ENCODE measurements at regions not wholly inside any gene's neighbourhood (a gene's known extent, or its start where the extent isn't known, plus 50 kb on each side); places are given as distances from the start of the nearest gene placed in this dataset.

DNA sequence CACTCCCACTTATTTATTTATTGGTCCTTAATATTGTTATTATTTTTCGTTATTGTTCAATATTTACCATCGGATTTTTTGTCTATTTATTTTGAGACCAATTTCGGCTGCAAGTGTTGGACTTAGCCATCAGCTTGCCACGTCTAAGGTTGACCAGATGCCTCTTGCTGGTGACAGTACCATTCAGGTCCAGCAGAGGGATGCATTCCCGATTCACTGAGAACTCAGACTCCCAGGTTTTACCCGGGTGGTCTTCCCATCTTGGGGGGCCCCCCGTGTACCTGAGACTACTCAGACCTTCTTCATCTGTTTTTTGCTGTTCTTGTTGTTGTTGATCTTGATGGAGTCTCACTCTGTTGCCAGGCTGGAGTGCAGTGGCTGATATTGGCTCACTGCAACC is 1435.2 kb downstream of the UQCRFS1 start:
- ATAC-seq (no peak), DNase-seq (ENCODE audit: low spot score) (no peak)
- Mint-ChIP-seq H3K36me3 (peaks cover 59% of the 10 kb centered on the region), H3K4me3 (no peak overlapping the region), H3K4me1 (ENCODE audit: low read depth in 2 of 2) (no peaks in the 10 kb centered on the region), H3K9me3 (peaks cover 26% of the 10 kb centered on the region), H3K27ac (no peak overlapping the region), H3K27me3 (no peaks in the 10 kb centered on the region)

DNA sequence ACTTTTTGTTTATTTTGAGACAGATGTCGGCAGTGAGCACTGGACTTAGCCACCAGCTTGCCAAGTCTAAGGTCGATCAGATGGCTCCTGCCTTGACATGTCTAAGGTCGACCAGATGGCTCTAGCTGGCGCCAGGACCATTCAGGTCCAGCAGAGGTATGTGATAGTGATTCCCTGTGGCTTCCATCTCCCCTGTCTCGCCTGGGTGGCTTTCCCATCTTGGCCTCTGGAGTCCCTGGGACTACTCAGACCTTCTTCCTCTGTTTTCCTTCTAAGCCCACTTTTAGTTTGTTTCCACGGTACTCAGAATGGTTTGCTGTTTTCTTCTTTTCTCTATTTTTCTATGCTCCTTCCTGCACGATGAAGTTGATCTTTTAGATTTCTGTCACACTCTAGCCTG is 1435.7 kb downstream of the UQCRFS1 start:
- DNase-seq (ENCODE audit: low spot score) (no peak), ATAC-seq (no peak)
- Mint-ChIP-seq H3K27me3 (no peaks in the 10 kb centered on the region), H3K4me1 (ENCODE audit: low read depth in 2 of 2) (no peaks in the 10 kb centered on the region), H3K4me3 (no peak overlapping the region), H3K36me3 (peaks cover 63% of the 10 kb centered on the region), H3K27ac (no peak overlapping the region), H3K9me3 (peaks cover 30% of the 10 kb centered on the region)

DNA sequence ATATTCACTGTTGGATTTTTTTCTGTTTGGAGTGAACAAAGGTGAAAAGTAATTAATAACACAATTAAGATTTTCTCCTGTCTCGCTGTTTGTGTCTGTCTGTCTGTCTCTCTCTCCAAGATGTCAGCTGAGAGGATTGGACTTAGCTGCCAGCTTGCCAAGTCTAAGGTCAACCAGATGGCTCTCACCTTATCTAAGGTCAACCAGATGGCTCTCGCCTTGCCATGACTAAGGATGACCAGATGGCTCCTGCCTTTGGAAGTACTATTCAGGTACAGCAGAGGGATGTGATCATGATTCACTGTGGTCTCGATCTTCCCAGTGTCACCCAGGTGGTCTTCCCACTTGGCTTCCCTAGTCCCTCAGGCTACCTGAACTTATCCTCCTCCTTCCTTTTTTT is 1436.4 kb downstream of the UQCRFS1 start:
- H3K4me1 Mint-ChIP-seq (ENCODE audit: low read depth in 2 of 2): no peaks in the 10 kb centered on the region
- H3K9me3 Mint-ChIP-seq: peaks cover 33% of the 10 kb centered on the region
- ATAC-seq: no peak
- H3K4me3 Mint-ChIP-seq: no peak overlapping the region
- no peak for DNase-seq (ENCODE audit: low spot score)
- H3K27ac Mint-ChIP-seq: no peak overlapping the region
- H3K36me3 Mint-ChIP-seq: peaks cover 71% of the 10 kb centered on the region
- H3K27me3 Mint-ChIP-seq: no peaks in the 10 kb centered on the region

DNA sequence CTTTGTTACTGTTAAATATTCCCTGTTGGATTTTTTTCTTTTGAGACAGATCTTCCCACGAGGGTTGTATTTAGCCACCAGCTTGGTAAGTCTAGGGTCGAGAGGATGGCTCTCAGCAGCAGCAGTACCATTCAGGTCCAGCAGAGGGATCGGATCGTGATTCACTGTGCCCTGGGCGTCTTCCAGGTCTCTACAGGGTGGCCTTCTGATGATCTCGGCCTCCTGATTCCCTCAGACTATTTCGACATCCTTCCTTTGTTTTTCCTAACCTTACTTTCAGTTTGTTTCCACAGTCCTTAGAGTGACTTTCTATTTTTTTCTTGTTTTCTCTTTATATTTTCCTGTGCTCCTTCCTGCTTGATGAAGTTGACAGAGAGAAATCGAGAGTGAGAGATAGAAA is 1436.9 kb downstream of the UQCRFS1 start:
- ATAC-seq: no peak
- peaks cover 72% of the 10 kb centered on the region for H3K36me3 Mint-ChIP-seq
- no peak for DNase-seq (ENCODE audit: low spot score)
- H3K27ac Mint-ChIP-seq: no peak overlapping the region
- peaks cover 35% of the 10 kb centered on the region for H3K9me3 Mint-ChIP-seq
- no peaks in the 10 kb centered on the region for H3K4me1 Mint-ChIP-seq (ENCODE audit: low read depth in 2 of 2)
- no peaks in the 10 kb centered on the region for H3K27me3 Mint-ChIP-seq
- no peak overlapping the region for H3K4me3 Mint-ChIP-seq

DNA sequence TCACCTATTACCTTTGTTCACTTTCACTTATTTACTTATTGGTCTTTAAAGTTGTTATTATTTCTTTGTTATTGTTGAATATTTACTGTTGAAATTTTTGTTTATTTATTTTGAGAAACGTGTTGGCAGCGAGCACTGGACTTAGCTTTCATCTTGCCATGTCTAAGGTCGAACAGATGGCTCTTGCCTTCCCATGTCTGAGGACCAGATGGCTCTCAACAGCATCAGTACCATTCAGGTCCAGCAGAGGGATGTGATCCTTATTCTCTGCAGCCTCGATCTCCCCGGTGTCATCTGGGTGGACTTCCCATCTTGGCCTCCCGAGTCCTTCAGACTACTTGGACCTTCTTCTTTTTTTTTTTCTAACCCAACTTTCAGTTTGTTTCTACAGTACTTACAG is 1437.6 kb downstream of the UQCRFS1 start:
- H3K36me3 Mint-ChIP-seq: peaks cover 72% of the 10 kb centered on the region
- no peaks in the 10 kb centered on the region for H3K27me3 Mint-ChIP-seq
- H3K9me3 Mint-ChIP-seq: peaks cover 35% of the 10 kb centered on the region
- DNase-seq (ENCODE audit: low spot score): no peak
- no peak overlapping the region for H3K27ac Mint-ChIP-seq
- H3K4me1 Mint-ChIP-seq (ENCODE audit: low read depth in 2 of 2): no peaks in the 10 kb centered on the region
- no peak overlapping the region for H3K4me3 Mint-ChIP-seq
- no peak for ATAC-seq

DNA sequence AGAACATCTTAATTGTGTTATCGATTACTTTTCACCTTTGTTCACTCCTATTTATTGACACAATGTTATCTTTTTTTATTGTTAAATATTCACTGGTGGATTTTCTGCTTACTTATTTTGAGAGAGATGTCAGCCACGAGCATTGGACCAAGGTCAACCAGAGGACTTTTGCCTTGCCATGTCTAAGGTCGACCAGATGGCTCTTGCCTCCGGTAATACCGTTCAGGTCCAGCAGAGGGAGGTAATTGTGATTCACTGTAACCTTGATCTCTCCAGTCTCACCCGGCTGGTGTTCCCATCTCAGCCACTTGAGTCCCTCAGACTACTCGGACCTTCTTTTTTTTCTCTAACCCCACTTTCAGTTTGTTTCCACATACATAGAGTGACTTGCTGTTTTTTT is 1438.1 kb downstream of the UQCRFS1 start:
- H3K4me1 Mint-ChIP-seq (ENCODE audit: low read depth in 2 of 2): no peaks in the 10 kb centered on the region
- no peaks in the 10 kb centered on the region for H3K27me3 Mint-ChIP-seq
- H3K36me3 Mint-ChIP-seq: peaks cover 74% of the 10 kb centered on the region
- H3K9me3 Mint-ChIP-seq: peaks cover 38% of the 10 kb centered on the region
- DNase-seq (ENCODE audit: low spot score) (no peak), ATAC-seq (no peak)
- no peak overlapping the region for H3K4me3 Mint-ChIP-seq
- H3K27ac Mint-ChIP-seq: no peak overlapping the region

DNA sequence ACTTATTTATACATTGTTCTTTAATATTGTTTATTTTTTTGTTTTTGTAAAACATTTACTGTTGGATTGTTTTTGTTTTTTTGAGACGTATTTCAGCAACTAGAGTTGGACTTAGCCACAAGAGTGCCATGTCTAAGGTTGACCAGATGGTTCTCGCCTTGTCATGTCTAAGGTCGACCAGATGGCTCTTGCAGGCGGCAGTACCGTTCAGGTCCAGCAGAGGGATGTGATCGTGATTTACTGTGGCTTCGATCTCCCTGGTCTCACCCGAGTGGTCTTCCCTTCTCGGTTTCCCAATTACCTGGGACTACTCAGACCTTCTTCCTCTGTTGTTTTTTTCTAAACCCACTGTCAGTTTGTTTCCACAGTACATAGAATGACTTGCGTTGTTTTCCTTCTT is 1438.6 kb downstream of the UQCRFS1 start:
- H3K27ac Mint-ChIP-seq: no peak overlapping the region
- no peaks in the 10 kb centered on the region for H3K4me1 Mint-ChIP-seq (ENCODE audit: low read depth in 2 of 2)
- no peak overlapping the region for H3K4me3 Mint-ChIP-seq
- peaks cover 76% of the 10 kb centered on the region for H3K36me3 Mint-ChIP-seq
- ATAC-seq (no peak), DNase-seq (ENCODE audit: low spot score) (no peak)
- peaks cover 42% of the 10 kb centered on the region for H3K9me3 Mint-ChIP-seq
- H3K27me3 Mint-ChIP-seq: no peaks in the 10 kb centered on the region

DNA sequence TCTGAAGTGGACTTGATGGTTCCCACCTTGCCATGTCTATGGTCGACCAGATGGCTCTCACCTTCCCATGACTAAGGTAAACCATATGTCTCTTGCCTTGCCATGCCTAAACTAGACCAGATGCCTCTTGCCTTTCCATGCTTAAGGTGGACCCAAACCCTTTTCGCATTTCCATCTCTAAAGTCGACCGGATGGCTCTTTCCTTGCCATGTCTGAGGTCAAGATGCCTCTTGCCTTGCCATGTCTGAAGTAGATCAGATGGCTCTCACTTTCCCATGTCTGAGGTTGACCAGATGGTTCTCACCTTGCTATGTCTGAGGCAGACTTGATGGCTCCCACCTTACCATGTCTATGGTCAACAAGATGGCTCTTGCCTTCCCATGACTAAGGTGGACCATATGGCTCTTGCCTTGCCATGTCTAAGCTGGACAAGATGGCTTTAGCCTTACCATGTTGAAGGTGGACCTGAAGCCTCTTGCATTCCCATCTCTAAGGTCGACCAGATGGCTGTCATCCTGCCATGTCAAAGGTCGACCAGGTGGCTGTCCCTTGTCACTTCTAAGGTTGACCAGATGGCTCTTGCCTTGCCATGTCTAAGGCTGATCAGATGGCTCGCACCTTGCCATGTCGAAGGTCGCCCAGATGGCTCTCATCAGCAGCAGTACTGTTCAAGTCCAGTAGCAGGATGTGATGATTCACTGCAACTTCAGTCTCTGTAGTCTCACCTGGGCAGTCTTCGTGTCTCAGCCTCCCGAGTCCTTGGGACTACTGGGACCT is 1439.4 kb downstream of the UQCRFS1 start:
- H3K36me3 Mint-ChIP-seq: peaks cover 70% of the 10 kb centered on the region
- H3K9me3 Mint-ChIP-seq: peaks cover 44% of the 10 kb centered on the region
- DNase-seq (ENCODE audit: low spot score): no peak
- no peaks in the 10 kb centered on the region for H3K4me1 Mint-ChIP-seq (ENCODE audit: low read depth in 2 of 2)
- no peak for ATAC-seq
- no peaks in the 10 kb centered on the region for H3K27me3 Mint-ChIP-seq
- H3K27ac Mint-ChIP-seq: no peak overlapping the region
- no peak overlapping the region for H3K4me3 Mint-ChIP-seq

DNA sequence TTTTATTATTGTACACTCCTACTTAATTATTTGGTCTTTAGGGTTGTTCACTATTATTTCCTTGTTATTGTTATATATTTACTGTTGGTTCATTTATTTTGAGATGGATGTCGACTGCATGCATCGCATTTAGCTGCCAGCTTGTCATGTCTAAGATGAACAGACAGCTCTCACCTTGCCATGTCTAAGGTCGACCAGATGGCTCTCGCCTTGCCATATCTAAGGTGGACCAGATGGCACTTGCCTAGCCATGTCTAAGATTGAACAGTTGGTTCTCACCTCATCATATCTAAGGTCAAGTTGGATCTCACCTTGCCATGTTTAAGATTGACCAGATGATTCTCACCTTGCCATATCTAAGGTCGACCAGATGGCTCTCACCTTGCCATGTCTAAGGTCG is 1440.9 kb downstream of the UQCRFS1 start:
- ATAC-seq (no peak), DNase-seq (ENCODE audit: low spot score) (no peak)
- Mint-ChIP-seq H3K4me1 (ENCODE audit: low read depth in 2 of 2) (no peaks in the 10 kb centered on the region), H3K36me3 (peaks cover 58% of the 10 kb centered on the region), H3K27me3 (no peaks in the 10 kb centered on the region), H3K27ac (no peak overlapping the region), H3K4me3 (no peak overlapping the region), H3K9me3 (peaks cover 40% of the 10 kb centered on the region)

DNA sequence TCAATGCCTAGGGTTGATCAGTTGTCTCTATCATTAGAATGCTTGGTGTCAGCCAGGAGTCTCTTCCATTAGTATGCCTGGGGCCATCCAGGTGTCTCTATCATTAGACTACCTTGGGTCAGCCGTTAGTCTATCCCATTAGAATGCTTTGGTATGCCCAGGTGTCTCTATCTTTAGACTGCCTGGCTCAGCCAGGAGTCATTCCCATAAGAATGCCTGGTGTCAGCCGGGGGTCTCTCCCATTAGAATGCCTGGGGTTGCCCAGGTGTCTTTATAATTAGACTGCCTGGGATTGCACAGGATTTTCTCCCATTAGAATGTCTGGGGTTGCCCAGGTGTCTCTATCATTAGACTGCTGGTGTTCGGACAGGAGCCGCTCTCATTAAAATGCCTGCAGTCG is 1442.9 kb downstream of the UQCRFS1 start:
- no peak overlapping the region for H3K27ac Mint-ChIP-seq
- no peaks in the 10 kb centered on the region for H3K27me3 Mint-ChIP-seq
- H3K36me3 Mint-ChIP-seq: peaks cover 43% of the 10 kb centered on the region
- peaks cover 44% of the 10 kb centered on the region for H3K9me3 Mint-ChIP-seq
- DNase-seq (ENCODE audit: low spot score) (no peak), ATAC-seq (no peak)
- H3K4me3 Mint-ChIP-seq: no peak overlapping the region
- H3K4me1 Mint-ChIP-seq (ENCODE audit: low read depth in 2 of 2): no peaks in the 10 kb centered on the region

DNA sequence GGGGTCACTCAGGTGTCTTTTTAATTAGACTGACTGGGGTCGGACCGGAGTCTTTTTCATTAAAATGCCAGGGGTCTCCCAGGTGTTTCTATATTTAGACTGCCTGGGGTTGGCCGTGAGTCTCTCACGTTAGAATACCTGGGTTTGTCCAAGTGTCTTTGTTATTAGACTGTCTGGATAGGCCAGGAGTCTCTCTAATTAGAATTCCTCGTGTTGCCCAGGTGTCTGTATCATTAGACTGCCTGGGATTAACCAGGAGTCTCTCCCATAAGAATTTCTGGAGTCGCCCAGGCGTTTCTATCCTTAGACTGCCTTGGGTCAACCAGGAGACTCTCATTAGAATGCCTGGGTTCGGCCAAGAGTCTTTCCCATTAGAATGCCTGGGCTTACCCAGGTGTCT is 1445.7 kb downstream of the UQCRFS1 start:
- Mint-ChIP-seq H3K9me3 (peaks cover 37% of the 10 kb centered on the region), H3K4me1 (ENCODE audit: low read depth in 2 of 2) (no peaks in the 10 kb centered on the region), H3K27ac (no peak overlapping the region), H3K4me3 (no peak overlapping the region), H3K36me3 (peaks cover 37% of the 10 kb centered on the region), H3K27me3 (no peaks in the 10 kb centered on the region)
- ATAC-seq (no peak), DNase-seq (ENCODE audit: low spot score) (no peak)

DNA sequence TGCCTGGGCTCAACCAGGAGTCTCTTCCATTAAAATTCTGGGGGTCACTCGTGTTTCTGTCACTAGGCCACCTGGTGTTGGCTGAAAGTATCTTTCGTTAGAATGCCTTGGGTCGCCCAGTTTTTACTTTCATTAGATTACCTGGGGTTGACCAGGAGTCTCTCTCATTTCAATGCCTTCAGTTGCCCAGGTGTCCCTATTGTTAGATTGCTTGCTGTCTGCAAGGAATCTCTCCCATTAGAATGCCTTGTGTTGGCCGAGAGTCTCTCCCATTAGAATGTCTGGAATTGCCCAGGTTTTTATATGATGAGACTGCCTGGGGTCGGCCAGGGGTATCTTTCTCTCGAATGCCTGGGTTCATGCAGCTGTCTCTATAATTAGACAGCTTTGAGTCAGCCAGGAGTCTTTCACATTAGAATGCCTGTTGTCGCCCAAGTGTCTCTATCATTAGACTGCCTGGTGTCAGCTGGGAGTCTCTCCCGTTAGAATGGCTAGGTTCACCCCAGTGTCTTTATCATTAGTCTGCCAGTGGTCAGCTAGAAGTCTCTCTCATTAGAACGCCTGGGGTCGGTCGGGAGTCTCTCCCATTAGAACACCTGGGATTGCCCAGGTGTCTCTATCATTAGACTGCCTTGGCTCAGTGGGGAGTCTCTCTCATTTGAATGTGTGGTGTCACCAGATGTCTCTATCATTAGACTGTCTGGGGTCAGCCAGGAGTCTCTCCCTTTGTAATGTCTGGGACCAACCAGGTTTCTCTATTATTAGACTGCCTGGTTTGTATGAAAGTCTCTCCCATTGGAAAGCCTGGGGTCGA is 1446.8 kb downstream of the UQCRFS1 start:
- DNase-seq (ENCODE audit: low spot score): no peak
- H3K27ac Mint-ChIP-seq: no peak overlapping the region
- H3K36me3 Mint-ChIP-seq: peaks cover 30% of the 10 kb centered on the region
- no peaks in the 10 kb centered on the region for H3K27me3 Mint-ChIP-seq
- ATAC-seq: no peak
- H3K4me3 Mint-ChIP-seq: no peak overlapping the region
- H3K4me1 Mint-ChIP-seq (ENCODE audit: low read depth in 2 of 2): no peaks in the 10 kb centered on the region
- H3K9me3 Mint-ChIP-seq: peaks cover 34% of the 10 kb centered on the region

DNA sequence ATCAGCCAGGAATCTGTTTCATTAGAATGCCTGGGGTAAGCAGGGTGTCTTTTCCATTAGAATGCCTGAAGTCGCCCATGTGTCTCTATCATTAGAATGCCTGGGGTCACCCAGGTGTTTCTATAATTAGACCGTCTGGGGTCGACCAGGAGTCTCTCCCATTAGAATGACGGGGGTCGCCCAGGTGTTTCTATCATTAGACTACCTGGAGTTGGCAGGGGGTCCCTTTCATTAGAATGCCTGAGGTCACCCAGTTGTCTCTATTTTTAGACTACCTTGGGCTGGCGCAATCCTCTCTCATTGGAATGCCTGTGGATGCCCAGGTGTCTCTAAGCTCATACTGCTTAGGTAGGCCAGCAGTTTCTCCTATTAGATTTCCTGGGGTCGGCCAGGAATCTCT is 1447.6 kb downstream of the UQCRFS1 start:
- no peak for DNase-seq (ENCODE audit: low spot score)
- no peaks in the 10 kb centered on the region for H3K4me1 Mint-ChIP-seq (ENCODE audit: low read depth in 2 of 2)
- H3K4me3 Mint-ChIP-seq: no peak overlapping the region
- H3K9me3 Mint-ChIP-seq: peaks cover 34% of the 10 kb centered on the region
- H3K27me3 Mint-ChIP-seq: no peaks in the 10 kb centered on the region
- no peak for ATAC-seq
- H3K36me3 Mint-ChIP-seq: peaks cover 30% of the 10 kb centered on the region
- H3K27ac Mint-ChIP-seq: no peak overlapping the region

DNA sequence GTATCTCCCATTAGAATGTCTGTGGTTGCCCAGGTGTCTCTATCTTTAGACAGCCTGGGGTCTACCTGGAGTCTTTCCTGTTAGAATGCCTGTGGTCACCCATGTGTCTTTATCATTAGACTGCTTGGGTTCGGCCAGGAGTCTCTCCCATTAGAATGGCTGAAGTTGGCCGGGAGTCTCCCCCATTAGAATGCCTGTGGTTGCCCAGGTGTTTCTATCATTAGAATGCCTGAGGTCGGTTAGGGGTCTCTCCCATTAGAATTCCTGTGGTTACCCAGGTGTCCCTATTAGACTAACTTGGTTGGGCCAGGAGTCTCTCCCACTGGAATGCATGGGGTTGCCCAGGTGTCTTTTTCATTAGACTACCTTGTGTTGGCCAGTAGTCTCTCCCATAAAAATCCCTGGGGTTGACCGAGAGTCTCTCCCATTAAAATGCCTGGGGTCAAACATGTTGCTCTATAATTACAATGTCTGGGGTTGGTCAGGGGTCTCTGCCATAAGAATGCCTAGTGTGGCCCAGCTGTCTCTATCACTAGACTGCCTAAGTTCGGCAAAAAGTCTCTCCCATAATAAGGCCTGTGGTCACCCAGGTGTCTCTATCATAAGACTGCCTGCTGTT is 1448.7 kb downstream of the UQCRFS1 start:
- Mint-ChIP-seq H3K4me3 (no peak overlapping the region), H3K36me3 (peaks cover 23% of the 10 kb centered on the region), H3K27ac (no peak overlapping the region), H3K9me3 (peaks cover 27% of the 10 kb centered on the region), H3K4me1 (ENCODE audit: low read depth in 2 of 2) (no peaks in the 10 kb centered on the region), H3K27me3 (no peaks in the 10 kb centered on the region)
- ATAC-seq (no peak), DNase-seq (ENCODE audit: low spot score) (no peak)
